PC-9 (cell line): ENCODE measurements at regions not wholly inside any gene's neighbourhood (a gene's known extent, or its start where the extent isn't known, plus 50 kb on each side); places are given as distances from the start of the nearest gene placed in this dataset.

ENCODE experiments used
- BruUV-seq: library from RNA; stranded (reverse); fragments of 400-500 nt; replicated peaks from 2 replicates; lab custom pipeline; 2021; lab: Mats Ljungman, UMichigan
- CTCF ChIA-PET: fragments of 300-600 bp; sonication (Branson Sonifier 250); formaldehyde crosslinking; loops from one replicate; lab custom pipeline; 2022; ENCODE audit warnings: antibody characterized with exemption; lab: Charles Lee
- POLR2A ChIA-PET: fragments of 300-600 bp; sonication (Branson Sonifier 250); formaldehyde crosslinking; loops from one replicate; lab custom pipeline; 2022; ENCODE audit warnings: antibody characterized with exemption; ENCODE audit not compliant: unreplicated experiment; lab: Charles Lee
- DNase-seq, 2 experiments: peaks; one replicate each; pipeline versions ENCODE4 v3.0.0 to v3.0.0-alpha.2; 2015 to 2022; ENCODE audit warnings: mixed read lengths in 1 of 2
- H2AFZ ChIP-seq: fragments of 200-600 bp; sonication (generic); 2 replicates; pipeline ENCODE4 v1.8.1; 2017; ENCODE audit warnings: antibody characterized with exemption
- H3F3A ChIP-seq: fragments of 200-600 bp; sonication (generic); 2 replicates; pipeline ENCODE4 v1.8.1; 2017; ENCODE audit warnings: antibody characterized with exemption, mild to moderate bottlenecking, low read depth; ENCODE audit not compliant: insufficient read depth
- H3K27ac ChIP-seq: fragments of 200-600 bp; sonication (generic); 2 replicates; pipeline ENCODE4 v1.6.1; 2016; ENCODE audit warnings: mixed run types
- H3K27me3 ChIP-seq: fragments of 200-600 bp; sonication (generic); 2 replicates; pipeline ENCODE4 v1.6.1; 2016; ENCODE audit warnings: low read depth, mixed run types; ENCODE audit not compliant: insufficient read depth
- H3K36me3 ChIP-seq: fragments of 200-600 bp; sonication (generic); 2 replicates; pipeline ENCODE4 v1.6.1; 2016; ENCODE audit warnings: low read depth, mixed run types
- H3K4me1 ChIP-seq: fragments of 200-600 bp; sonication (generic); replicated peaks from 2 replicates; pipeline ENCODE4 v1.6.1; 2016; ENCODE audit warnings: mixed run types; ENCODE audit not compliant: insufficient read depth
- H3K4me2 ChIP-seq: fragments of 200-600 bp; sonication (generic); 2 replicates; pipeline ENCODE4 v1.6.1; 2017; ENCODE audit warnings: mixed run types
- H3K4me3 ChIP-seq: fragments of 200-600 bp; sonication (generic); 2 replicates; pipeline ENCODE4 v1.6.1; 2016; ENCODE audit warnings: mixed run types
- H3K79me2 ChIP-seq: fragments of 200-600 bp; sonication (generic); 2 replicates; pipeline ENCODE4 v1.6.1; 2017; ENCODE audit warnings: low read depth, mixed run types
- H3K9me2 ChIP-seq: fragments of 200-600 bp; sonication (generic); 2 replicates; pipeline ENCODE4 v1.8.1; 2017; ENCODE audit warnings: mild to moderate bottlenecking; ENCODE audit not compliant: insufficient read depth
- H3K9me3 ChIP-seq: fragments of 200-600 bp; sonication (generic); 2 replicates; pipeline ENCODE4 v1.8.1; 2016; ENCODE audit warnings: low read depth; ENCODE audit not compliant: insufficient read depth
- H4K20me1 ChIP-seq: fragments of 200-600 bp; sonication (generic); 2 replicates; pipeline ENCODE4 v1.8.1; 2017; ENCODE audit not compliant: insufficient read depth
- EZH2 ChIP-seq: fragments of 200-600 bp; sonication (generic); IDR thresholded peaks from 2 replicates; pipeline ENCODE4 v1.8.0; 2017; ENCODE audit warnings: antibody characterized with exemption, low read depth
- intact Hi-C: fragments of 100-400 bp; cut with micrococcal nuclease; formaldehyde crosslinking; loops from one replicate; pipeline ENCODE4 v1.10.0; 2022; ENCODE audit not compliant: unreplicated experiment
- TF ChIP-seq, protein P1 (sequence below): fragments of 200-600 bp; sonication (generic); conservative IDR thresholded peaks from 2 replicates; pipeline ENCODE4 v1.6.1; 2017; ENCODE audit warnings: mixed run types, antibody characterized with exemption, mild to moderate bottlenecking, moderate library complexity

DNA sequence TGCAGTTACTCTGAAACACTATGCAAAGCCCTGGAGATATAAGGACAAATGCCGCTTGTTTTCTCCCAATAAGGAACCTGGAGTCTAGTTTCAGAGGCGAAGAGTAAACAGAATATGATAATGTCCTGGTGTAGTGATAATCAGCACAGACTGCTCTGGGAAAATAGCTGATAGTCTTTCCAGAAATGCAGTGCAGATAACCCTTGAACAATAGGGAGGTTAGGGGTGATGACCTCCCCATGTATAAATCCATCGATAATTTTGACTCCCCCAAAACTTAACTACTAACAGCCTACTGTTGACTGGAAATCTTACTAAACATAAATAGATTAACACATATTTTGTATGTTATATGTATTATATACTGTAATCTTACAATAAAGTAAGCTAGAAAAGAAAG is 1280.9 kb upstream of the TENM3 start:
- H3K9me3 ChIP-seq: no peaks in the 10 kb centered on the region
- H3K4me1 ChIP-seq: no peaks in the 10 kb centered on the region
- H3F3A ChIP-seq: no peaks in the 10 kb centered on the region
- no peak overlapping the region for H2AFZ ChIP-seq
- no peak overlapping the region for H3K4me3 ChIP-seq
- TF ChIP-seq EZH2: no peak
- TF ChIP-seq, protein P1, sequence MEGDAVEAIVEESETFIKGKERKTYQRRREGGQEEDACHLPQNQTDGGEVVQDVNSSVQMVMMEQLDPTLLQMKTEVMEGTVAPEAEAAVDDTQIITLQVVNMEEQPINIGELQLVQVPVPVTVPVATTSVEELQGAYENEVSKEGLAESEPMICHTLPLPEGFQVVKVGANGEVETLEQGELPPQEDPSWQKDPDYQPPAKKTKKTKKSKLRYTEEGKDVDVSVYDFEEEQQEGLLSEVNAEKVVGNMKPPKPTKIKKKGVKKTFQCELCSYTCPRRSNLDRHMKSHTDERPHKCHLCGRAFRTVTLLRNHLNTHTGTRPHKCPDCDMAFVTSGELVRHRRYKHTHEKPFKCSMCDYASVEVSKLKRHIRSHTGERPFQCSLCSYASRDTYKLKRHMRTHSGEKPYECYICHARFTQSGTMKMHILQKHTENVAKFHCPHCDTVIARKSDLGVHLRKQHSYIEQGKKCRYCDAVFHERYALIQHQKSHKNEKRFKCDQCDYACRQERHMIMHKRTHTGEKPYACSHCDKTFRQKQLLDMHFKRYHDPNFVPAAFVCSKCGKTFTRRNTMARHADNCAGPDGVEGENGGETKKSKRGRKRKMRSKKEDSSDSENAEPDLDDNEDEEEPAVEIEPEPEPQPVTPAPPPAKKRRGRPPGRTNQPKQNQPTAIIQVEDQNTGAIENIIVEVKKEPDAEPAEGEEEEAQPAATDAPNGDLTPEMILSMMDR: no peak
- H3K9me2 ChIP-seq: no peaks in the 10 kb centered on the region
- ChIA-PET CTCF (no interaction called here), POLR2A (no interaction called here)
- no peak overlapping the region for H3K27ac ChIP-seq
- DNase-seq: no peak
- H3K79me2 ChIP-seq: no peaks in the 10 kb centered on the region
- intact Hi-C loops: no loop called here
- BruUV-seq: no TSS peak
- H3K4me2 ChIP-seq: no peak overlapping the region
- H3K36me3 ChIP-seq: no peaks in the 10 kb centered on the region
- no peaks in the 10 kb centered on the region for H4K20me1 ChIP-seq
- H3K27me3 ChIP-seq: no peaks in the 10 kb centered on the region

DNA sequence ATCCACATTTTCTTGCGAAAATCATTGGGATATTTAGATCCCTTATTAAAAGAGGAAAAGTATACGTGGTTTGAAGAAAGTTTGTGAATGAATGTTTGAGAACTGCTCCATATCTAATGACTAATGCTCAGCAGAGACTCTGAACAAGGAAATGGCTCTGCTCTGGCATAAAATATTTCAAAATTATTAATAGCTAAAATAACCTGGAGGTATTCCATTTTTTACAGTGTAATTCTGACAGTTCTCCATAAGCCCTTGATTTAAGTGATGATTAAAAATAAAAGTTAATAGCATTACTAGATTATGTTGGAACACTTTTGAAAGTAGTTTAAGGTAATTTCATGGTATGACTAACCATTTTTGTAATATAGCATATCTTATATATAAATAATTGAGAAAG is 1276.9 kb upstream of the TENM3 start:
- intact Hi-C loops: no loop called here
- POLR2A ChIA-PET: no interaction called here

DNA sequence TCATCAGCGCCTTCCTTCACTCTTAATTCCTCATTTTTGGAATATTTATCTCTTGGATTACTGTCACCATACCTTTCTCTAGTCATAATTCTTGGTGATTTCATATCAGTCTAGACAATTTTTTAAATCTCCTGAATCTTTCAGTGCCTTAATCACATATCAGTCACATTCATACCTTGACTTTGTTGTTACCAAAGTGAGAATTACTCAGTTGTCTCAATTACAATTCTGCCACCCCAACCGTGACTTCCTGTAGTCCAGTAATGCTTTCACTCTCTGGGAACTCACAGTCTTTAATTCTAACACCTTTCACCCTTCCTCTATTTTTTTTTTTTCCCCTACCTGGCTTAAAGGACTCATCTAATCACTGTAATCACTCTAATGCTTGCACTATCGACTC is 1275.3 kb upstream of the TENM3 start:
- Histone ChIP-seq H3K4me2 (no peak overlapping the region), H3F3A (no peaks in the 10 kb centered on the region), H3K36me3 (no peaks in the 10 kb centered on the region), H3K27me3 (no peaks in the 10 kb centered on the region), H4K20me1 (no peaks in the 10 kb centered on the region), H3K9me2 (no peaks in the 10 kb centered on the region), H3K9me3 (no peaks in the 10 kb centered on the region), H3K79me2 (no peaks in the 10 kb centered on the region), H2AFZ (no peak overlapping the region), H3K4me3 (no peak overlapping the region), H3K4me1 (no peaks in the 10 kb centered on the region), H3K27ac (no peak overlapping the region)
- intact Hi-C loops: no loop called here
- CTCF ChIA-PET: no interaction called here
- no TSS peak for BruUV-seq
- TF ChIP-seq EZH2: no peak
- TF ChIP-seq, protein P1: no peak
- no peak for DNase-seq
- POLR2A ChIA-PET: no interaction called here

More for the DNA sequence above, 1276.9 kb upstream of the TENM3 start:
- H3K27ac ChIP-seq: no peak overlapping the region
- no peaks in the 10 kb centered on the region for H3K36me3 ChIP-seq
- H2AFZ ChIP-seq: no peak overlapping the region
- H3K9me2 ChIP-seq: no peaks in the 10 kb centered on the region
- H3K9me3 ChIP-seq: no peaks in the 10 kb centered on the region
- BruUV-seq: no TSS peak
- no peaks in the 10 kb centered on the region for H3F3A ChIP-seq
- no peaks in the 10 kb centered on the region for H3K27me3 ChIP-seq
- CTCF ChIA-PET: no interaction called here
- H4K20me1 ChIP-seq: no peaks in the 10 kb centered on the region
- no peak overlapping the region for H3K4me3 ChIP-seq
- no peak for TF ChIP-seq EZH2
- TF ChIP-seq, protein P1: no peak
- H3K4me2 ChIP-seq: no peak overlapping the region
- no peak for DNase-seq
- H3K4me1 ChIP-seq: no peaks in the 10 kb centered on the region
- no peaks in the 10 kb centered on the region for H3K79me2 ChIP-seq
